T-helper 2 cell (primary cell): ENCODE measurements at regions not wholly inside any gene's neighbourhood (a gene's known extent, or its start where the extent isn't known, plus 50 kb on each side); places are given as distances from the start of the nearest gene placed in this dataset.

ENCODE experiments used
- DNase-seq, 5 experiments: peaks; one replicate each; pipeline versions ENCODE4 v3.0.0 to v3.0.0-alpha.2; 2012 to 2022

GRCh38 chr2:48145845-48146452 is 168.5 kb upstream of the FOXN2 start:
- no peak for DNase-seq

- DNase-seq, result peak in 1 of 5 experiments; percentile 4
Observed at GRCh38 chr2:48146552-48146951, 167.9 kb upstream of the FOXN2 start.

- DNase-seq, result no peak
Observed at GRCh38 chr2:48147719-48148118, 166.8 kb upstream of the FOXN2 start.

GRCh38 chr2:48148841-48149430 is 165.5 kb upstream of the FOXN2 start:
- no peak for DNase-seq

- no peak for DNase-seq
Observed at GRCh38 chr2:48157150-48157549, 157.3 kb upstream of the FOXN2 start.

GRCh38 chr2:48161628-48162027 is 152.9 kb upstream of the FOXN2 start:
- peak in 1 of 5 experiments; percentile 12 for DNase-seq

GRCh38 chr2:48162742-48163141 is 151.7 kb upstream of the FOXN2 start:
- no peak for DNase-seq

- no peak for DNase-seq
Observed at GRCh38 chr2:48165070-48165753, 149.3 kb upstream of the FOXN2 start.

GRCh38 chr2:48169141-48169592 is 145.3 kb upstream of the FOXN2 start:
- no peak for DNase-seq

- no peak for DNase-seq
Observed at GRCh38 chr2:48170281-48170680, 144.2 kb upstream of the FOXN2 start.

- DNase-seq, result no peak
Observed at GRCh38 chr2:48173141-48173540, 141.3 kb upstream of the FOXN2 start.

- no peak for DNase-seq
Observed at GRCh38 chr2:48174503-48174902, 140.0 kb upstream of the FOXN2 start.

- DNase-seq, result no peak
Observed at GRCh38 chr2:48175254-48175653, 139.2 kb upstream of the FOXN2 start.

- DNase-seq, result no peak
Observed at GRCh38 chr2:48175656-48176055, 138.8 kb upstream of the FOXN2 start.

- DNase-seq, result no peak
Observed at GRCh38 chr2:48176876-48177275, 137.6 kb upstream of the FOXN2 start.

GRCh38 chr2:48178611-48179010 is 135.9 kb upstream of the FOXN2 start:
- no peak for DNase-seq

- no peak for DNase-seq
Observed at GRCh38 chr2:48180557-48180956, 133.9 kb upstream of the FOXN2 start.

GRCh38 chr2:48183276-48183675 is 131.2 kb upstream of the FOXN2 start:
- DNase-seq, result no peak

GRCh38 chr2:48183991-48184390 is 130.5 kb upstream of the FOXN2 start:
- no peak for DNase-seq

- no peak for DNase-seq
Observed at GRCh38 chr2:48187503-48187902, 127.0 kb upstream of the FOXN2 start.

GRCh38 chr2:48189552-48190228 is 124.8 kb upstream of the FOXN2 start:
- no peak for DNase-seq

- DNase-seq, result no peak
Observed at GRCh38 chr2:48190230-48190629, 124.3 kb upstream of the FOXN2 start.

- DNase-seq, result no peak
Observed at GRCh38 chr2:48194641-48195040, 119.8 kb upstream of the FOXN2 start.

GRCh38 chr2:48195169-48195568 is 119.3 kb upstream of the FOXN2 start:
- DNase-seq, result no peak
